SKM-1 (cell line): ENCODE measurements at regions not wholly inside any gene's neighbourhood (a gene's known extent, or its start where the extent isn't known, plus 50 kb on each side); places are given as distances from the start of the nearest gene placed in this dataset.
A peak's percentile ranks its signal among the peaks of the same experiment; 100 is the strongest.

Source experiments
- DNase-seq: peaks from one replicate; lab custom pipeline; 2025; ENCODE audit not compliant: unreplicated experiment; lab: John Stamatoyannopoulos, UW

GRCh38 chr14:62081012-62081612 is 318.9 kb downstream of the SNAPC1 start:
- DNase-seq = peak; percentile 15

- no peak for DNase-seq
Measured at GRCh38 chr14:62081951-62082350, 319.7 kb downstream of the SNAPC1 start.

GRCh38 chr14:62082779-62083178 is 320.6 kb downstream of the SNAPC1 start:
- no peak for DNase-seq

GRCh38 chr14:62084020-62084419 is 321.8 kb downstream of the SNAPC1 start:
- DNase-seq = no peak

- DNase-seq = no peak
Measured at GRCh38 chr14:62087191-62087590, 325.0 kb downstream of the SNAPC1 start.

GRCh38 chr14:62093736-62094135 is 331.5 kb downstream of the SNAPC1 start:
- DNase-seq = no peak

- no peak for DNase-seq
Measured at GRCh38 chr14:62097072-62097471, 334.9 kb downstream of the SNAPC1 start.

GRCh38 chr14:62097824-62098223 is 335.6 kb downstream of the SNAPC1 start:
- DNase-seq = no peak

GRCh38 chr14:62098357-62098756 is 336.1 kb downstream of the SNAPC1 start:
- DNase-seq = no peak

- DNase-seq = no peak
Measured at GRCh38 chr14:62099091-62099490, 336.9 kb downstream of the SNAPC1 start.

GRCh38 chr14:62101189-62101588 is 339.0 kb downstream of the SNAPC1 start:
- no peak for DNase-seq

GRCh38 chr14:62101673-62102348 is 339.6 kb downstream of the SNAPC1 start:
- no peak for DNase-seq

- no peak for DNase-seq
Measured at GRCh38 chr14:62102349-62102725, 340.1 kb downstream of the SNAPC1 start.

- DNase-seq = no peak
Measured at GRCh38 chr14:62103464-62103863, 341.2 kb downstream of the SNAPC1 start.

- no peak for DNase-seq
Measured at GRCh38 chr14:62110941-62111340, 348.7 kb downstream of the SNAPC1 start.

GRCh38 chr14:62117010-62117750 is 355.0 kb downstream of the SNAPC1 start:
- peak; percentile 8 for DNase-seq

GRCh38 chr14:62117751-62118105 is 355.5 kb downstream of the SNAPC1 start:
- no peak for DNase-seq

GRCh38 chr14:62118461-62118860 is 356.2 kb downstream of the SNAPC1 start:
- DNase-seq = no peak

GRCh38 chr14:62118871-62119270 is 356.7 kb downstream of the SNAPC1 start:
- DNase-seq = no peak

GRCh38 chr14:62123961-62124360 is 361.7 kb downstream of the SNAPC1 start:
- no peak for DNase-seq

GRCh38 chr14:62125793-62126192 is 363.6 kb downstream of the SNAPC1 start:
- DNase-seq = no peak

- DNase-seq = peak; percentile 20
Measured at GRCh38 chr14:62126879-62127478, 364.8 kb downstream of the SNAPC1 start.
